HuH-7 (cell line): ENCODE measurements at regions not wholly inside any gene's neighbourhood (a gene's known extent, or its start where the extent isn't known, plus 50 kb on each side); places are given as distances from the start of the nearest gene placed in this dataset.
A peak's percentile ranks its signal among the peaks of the same experiment; 100 is the strongest.
"Not testable (repeated sequence)": the region's sequence is repeated elsewhere in the genome, so short reads cannot be mapped to it uniquely, and the experiment has no call there.

Experiments used
- DNase-seq: peaks from one replicate; pipeline ENCODE4 v3.0.0; 2011; ENCODE audit warnings: low spot score

DNA sequence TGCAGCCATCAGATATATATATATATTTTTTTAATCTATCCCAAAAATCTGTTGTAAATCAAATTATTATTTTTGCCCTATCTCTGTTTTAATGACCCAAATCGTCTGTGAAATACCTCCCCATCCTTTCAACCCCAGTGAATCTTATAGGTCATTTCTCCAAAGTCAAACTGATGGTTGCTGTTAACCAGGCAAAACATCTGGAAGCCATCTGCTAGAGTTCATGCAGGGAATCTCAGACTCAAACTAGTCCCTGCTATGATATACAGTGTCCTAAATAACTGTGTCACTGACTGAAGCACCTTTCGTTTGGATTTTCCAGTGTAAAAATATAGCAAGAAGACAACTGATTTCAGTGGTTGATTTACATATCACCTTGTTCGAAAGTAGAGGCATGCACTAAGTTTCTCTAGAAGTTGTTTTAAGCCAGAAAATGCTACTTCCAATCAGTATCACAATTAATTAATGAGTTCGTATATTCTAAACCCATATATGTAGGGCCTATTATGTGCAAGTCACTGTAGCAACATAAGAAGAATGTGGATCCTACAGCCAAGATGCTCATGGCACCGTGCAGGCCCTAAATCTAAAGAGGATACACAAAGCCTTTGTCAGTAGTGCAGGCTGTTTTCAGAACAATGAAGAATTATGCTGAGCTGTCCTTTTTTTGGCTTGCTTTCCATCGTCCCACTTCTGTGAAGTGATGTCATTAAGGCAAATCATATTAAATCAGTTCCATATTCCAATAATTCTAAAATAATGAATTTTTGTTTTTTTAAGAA lies 566.0 kb downstream of the STK39 start:
- DNase-seq: no peak

DNA sequence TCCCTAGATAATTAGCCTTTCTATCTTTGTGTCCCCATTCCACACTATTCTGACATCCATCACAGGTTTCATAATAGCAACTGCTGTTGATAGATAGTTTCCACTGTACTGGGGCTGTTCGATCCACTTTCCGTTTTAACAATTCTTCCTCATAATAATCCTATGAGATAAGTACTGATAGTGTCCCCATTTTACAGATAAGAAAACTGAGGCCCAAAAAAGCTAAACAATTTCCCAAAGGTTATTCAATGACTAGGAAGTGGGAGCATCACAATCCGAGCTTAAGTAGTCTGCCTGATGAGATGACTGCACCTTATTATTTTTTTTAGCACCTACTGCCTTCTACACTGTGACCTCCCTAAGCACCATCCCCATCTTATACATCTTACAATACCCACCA lies 569.2 kb downstream of the STK39 start:
- DNase-seq: no peak

DNA sequence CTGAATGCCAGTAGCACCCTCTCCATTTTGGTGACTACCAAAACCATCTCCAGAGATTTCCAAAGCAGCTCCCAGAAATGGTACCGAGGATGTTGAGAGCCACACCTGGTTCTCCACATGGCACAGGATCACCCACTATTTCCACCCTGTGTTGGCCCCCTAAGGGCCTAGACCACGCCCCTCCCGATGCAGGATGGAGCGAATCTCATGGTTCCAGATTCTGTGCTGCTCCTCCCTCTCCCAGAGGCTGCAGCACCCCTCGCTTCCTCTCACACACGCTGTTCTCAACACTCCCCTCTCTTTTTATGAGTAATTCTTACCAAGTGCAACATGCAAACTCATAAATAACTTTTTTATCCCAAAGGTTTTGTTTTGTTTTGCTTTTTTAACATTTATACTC lies 571.5 kb downstream of the STK39 start:
- DNase-seq: no peak

DNA sequence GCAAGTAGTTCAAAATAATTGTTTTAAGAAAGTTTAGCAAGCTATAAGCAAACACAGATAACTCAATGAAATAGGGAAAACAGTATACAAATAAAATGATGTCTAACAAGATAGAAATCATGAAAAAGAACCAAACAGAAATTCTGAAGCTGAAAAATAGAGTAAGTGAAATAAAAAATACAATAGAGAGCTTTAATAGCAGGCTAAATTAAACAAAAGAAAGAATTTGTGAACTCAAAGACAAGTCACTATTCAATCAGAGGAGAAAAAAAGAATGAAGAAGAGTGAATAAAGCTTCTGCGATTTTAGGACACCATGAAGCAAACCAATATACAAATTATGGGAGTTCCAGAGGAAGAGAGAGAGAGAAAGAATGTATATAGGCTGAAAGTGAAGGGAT lies 576.8 kb downstream of the STK39 start:
- no peak for DNase-seq

DNA sequence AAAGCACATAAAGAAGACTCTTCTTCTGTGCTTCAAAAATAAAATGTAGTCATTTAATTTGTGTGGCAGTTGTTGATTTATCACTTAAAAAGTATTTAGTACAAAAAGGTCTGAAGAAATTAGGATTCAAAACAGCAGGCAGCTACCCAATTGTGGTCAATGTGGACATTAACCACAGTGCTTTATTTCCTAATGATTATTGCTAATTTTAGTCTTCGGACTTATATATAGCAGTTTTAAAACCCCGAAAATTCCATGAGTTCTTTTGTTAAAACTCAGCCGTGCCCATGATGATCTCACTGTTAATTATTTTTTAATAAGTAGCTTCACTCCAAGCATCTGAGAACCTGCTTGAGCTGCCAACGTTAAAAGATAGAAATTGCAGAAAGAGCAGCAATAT lies 594.3 kb downstream of the STK39 start:
- no peak for DNase-seq

DNA sequence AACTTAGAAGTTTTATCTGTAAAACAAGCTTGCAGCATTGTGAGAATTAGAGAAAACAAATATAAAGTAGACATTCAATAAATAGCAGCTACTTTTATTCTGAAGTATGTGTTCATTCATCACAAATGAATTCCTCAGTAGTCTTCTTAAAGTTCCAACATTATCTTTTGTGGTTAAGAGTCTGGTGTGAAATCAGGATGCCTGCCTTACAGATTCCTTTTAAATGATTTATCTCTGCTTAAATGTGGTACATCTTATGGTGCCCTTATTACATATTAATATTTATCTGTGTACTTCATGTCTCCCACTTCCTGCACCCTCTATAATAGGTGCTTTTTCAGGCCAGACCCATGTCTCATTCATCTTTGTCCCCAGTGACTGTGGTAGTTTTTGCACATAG lies 595.0 kb downstream of the STK39 start:
- DNase-seq: no peak

DNA sequence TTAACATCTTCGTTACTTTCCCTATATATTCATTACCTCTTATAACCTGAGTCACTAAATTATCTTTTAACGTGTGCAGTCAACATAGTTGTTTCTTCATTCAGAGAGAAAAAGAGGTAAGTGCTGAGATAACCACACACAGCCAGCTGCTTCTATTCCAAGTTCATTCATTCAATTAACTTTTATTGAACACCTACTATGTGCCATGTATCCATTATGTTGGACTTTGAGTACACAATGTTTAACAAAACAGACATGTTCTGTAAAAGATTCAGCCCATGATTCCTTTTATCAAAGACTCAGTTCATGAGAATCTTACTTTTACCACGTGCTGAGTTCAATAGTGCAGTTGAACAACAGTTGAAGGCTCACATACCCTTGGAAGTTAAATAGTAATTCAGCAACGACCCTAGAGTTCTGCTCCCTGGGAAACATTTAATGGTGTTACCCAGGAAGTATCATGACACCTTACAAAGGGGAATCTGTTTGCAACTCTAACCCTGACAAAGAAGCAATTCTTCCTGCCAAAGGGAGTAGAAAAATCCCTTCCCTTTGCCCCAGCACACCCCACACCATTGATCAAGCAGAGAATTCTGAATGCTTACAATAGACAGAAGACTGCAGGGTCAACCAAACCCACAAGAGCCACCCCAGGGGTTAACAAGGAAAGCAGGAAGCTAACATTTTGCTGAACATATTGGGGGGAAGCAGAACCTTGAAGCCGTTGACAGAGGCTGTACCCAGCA lies 595.8 kb downstream of the STK39 start:
- DNase-seq: peak; percentile 10

DNA sequence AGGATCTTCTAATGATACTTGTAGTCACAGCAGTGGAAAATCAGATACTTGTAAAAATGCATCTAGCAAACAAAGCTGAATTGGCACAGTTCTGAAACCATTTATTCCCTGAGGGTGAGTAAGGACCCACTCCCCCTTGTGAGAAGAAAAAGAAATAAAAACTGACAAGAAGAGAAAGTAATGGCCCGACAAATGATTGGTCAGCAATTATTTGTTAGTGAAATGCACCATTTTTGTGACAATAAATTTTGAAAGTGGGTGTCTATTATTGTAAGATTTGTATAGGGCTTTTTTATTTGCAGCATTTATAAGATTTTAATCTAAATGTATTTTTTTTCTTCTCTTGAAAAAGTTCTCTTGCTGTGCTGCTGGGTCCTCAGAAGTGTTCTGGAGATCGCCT lies 600.8 kb downstream of the STK39 start:
- no peak for DNase-seq

DNA sequence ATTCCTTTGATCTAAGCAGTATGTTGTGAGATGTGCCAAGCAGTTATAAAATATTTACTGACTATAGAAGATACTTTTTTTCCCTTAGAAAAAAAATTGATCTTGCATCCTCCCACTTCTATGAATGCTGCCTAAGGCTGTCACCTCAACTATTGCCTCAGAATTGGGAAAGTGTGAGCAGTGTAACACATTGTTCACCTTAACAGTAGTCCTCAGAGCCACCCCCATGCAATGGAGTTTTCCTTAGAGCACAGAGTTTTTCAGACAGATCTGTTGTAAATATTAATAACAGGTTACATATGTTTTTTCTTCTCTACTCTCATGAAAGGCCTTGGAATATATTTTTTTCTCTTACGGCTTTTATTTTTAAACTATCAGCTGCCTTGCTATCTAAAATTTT lies 607.3 kb downstream of the STK39 start:
- DNase-seq: no peak

DNA sequence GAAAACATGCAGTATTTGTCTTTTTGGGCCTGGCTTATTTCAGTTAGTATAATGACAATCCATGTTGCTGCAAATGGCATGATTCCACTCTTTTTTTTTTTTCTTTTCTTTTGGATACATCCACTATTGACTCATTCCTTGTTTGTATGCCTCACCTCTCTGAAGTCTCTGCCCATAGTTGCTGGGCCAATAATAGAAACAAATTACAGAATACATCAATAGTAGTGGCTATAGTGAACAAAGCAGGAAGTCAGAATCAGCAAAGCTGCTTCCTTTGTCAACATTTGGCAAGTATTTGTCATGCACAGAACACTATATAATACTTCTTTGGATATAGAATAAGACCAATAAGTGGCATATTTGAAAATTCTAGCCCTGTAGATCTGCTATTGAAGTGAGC lies 609.7 kb downstream of the STK39 start:
- no peak for DNase-seq

DNA sequence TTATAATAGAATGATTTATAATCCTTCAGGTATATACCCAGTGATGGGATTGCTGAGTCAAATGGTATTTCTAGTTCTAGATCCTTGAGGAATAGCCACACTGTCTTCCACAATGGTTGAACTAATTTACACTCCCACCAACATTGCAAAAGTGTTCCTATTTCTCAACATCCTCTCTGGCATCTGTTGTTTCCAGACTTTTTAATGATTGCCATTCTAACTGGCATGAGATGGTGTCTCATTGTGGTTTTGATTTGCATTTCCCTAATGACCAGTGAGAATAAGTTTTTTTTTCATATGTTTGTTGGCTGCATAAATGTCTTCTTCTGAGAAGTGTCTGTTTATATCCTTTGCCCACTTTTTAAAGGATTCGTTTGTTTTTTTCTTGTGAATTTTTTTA lies 615.1 kb downstream of the STK39 start:
- DNase-seq: not testable (repeated sequence)

DNA sequence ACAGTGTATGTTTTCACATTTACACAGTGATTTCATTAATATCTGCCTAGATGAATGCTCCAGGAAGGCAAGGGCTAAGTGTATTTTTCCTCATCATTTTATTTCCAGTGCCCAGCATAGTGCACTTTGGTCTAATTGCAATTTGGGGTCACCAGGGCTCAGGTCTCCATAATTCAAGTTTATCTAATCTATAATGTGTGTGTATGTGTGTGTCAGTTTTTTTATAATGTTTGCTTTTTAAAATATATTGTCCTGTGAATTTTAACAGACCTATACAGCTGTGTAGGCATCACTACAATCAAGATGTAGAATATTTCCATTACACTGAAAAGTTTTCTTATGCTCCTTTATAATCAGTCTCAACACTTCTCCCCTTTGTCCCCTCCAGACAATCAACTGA lies 620.4 kb downstream of the STK39 start:
- no peak for DNase-seq

DNA sequence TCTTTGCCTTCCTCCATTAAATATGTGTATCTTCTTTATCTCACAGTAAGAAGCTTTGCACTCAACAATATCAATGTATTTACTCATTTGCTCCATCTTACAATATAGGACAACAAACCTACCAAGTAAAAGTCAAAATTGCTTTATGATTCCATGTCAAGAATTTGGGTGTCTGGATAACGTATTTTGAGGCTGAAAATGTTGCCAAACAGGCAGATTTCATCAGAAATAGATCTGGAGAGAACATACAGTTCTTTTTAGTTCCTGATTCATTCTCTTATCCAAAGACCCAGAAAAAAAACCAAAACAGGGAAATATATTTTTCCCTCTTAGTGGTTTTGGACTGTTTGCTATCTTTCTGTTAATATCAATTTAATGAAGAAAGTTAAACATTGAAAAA lies 621.1 kb downstream of the STK39 start:
- DNase-seq: no peak

DNA sequence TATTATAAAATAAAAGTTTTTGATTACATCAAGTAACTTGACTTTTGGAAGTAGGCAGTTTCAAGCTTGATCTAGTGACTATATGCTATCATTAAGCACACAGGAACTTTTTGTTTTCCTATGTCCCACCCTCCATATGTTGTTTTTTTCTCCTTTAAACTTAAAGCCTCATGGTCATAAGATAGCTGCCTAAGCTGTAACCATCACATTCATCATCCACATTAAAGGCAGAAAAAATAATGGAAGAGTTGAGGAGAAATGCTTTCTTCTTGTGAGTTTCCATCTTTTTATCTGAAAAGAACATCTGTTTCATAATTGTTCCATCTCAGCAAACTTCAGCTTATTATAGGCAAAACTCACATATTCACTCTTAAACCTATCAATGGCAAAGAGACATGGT lies 630.4 kb downstream of the STK39 start:
- no peak for DNase-seq

DNA sequence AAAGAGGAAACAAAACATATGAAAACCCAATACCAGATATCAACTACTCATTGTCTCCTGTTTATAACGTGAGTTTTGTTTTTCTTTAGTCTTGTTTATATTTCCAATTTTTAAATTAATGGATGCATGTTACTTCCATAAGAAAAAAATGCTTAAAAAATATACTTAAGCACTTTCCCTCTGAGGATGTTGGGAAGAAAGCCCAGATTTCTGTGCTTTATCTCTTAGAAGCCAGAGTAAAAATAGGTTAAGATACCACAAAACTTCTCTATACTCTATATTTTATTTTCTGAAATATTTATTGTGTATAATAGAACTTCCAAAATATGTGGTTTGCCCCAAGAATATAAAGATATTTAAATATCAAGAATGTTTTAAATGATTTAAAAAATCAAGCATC lies 633.9 kb downstream of the STK39 start:
- DNase-seq: no peak

DNA sequence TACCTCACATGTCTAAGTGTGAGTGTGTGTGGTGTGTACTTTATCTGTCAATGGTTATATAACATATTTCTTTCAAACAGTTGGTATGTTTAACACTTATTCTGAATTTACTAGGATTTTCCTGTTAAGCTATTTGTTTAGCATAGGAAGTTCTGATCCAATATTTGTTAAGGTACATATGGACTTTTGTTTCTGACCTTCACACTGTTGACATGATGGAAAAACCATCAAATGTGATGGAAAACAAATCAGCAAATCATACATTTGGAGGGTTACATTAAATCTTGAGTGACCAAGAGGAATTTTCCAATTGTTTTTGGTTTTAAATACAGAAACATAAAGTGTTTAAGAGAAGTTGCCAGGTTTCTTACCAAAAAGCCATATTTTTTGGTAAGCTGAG lies 638.9 kb downstream of the STK39 start:
- no peak for DNase-seq

DNA sequence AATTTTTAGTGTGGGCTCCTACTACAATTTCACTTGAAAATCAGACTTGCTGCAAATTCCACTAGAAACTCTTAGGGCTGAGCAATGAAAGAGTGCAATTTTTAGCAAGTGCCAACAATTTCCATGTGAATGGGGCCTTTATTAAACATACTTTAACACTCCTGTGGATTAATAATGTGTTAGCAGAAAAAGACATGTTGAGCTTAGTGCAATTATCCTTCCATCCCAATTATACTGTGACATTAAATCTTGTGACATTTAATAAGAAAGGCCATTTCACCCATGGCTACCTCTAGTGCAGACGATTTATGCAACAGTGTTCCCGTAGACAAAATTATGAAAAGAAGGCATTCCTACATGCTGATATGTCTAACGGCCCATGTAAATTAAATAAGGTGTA lies 639.7 kb downstream of the STK39 start:
- DNase-seq: no peak

DNA sequence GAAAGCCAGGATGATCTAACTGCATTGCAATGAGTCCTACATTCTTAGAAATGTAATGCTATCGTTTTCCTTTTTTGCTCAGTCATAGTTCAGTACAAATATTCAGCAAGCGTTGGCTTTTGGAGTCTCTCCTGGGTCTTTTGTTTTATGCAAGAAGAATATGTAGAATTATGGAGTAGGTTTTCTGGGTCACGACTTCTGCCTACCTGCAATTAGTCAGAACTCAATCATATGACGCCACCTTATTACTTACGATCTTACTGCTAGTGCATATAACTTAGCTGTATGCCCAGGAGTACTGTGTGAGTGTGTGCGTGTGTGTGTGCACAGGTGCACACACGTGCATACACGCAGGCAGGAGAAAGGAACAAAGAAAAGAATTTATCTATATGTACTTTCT lies 640.2 kb downstream of the STK39 start:
- no peak for DNase-seq

DNA sequence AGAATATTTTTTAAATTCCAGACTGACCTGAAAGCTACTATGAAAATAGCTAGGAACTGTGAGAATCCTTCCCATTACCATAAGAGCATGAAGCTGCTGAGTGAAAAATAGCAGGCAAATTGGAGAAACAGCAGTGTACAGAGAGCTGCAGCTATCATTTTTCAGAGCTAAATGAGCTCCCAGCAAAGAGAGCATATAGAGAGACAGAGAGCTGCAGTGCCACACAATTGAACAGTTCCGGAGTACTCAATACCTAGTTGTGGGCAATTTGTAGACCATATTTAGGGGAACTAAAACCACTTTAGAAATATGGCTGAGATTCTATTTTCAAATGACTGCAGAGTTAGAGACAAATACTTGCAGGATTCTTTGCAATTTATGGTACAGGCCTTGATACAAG lies 645.3 kb downstream of the STK39 start:
- no peak for DNase-seq

DNA sequence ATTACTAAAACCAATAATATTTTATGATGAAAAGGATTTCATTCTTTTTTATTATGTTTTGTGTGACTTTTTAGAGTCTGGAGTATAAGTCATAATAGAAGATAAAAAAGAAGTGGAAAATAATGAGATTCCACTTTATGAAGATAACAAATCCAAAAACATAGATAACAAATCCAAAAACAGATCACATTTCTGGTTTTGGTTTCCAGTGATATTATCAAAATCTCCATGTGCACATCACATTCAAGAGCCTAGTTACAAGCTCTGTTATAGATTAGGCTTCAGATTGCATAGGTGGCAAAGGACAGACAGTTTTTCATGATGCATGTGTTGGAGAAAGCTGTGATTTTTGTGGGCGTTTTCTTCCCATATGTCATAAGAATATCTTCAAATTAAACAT lies 648.2 kb downstream of the STK39 start:
- no peak for DNase-seq

DNA sequence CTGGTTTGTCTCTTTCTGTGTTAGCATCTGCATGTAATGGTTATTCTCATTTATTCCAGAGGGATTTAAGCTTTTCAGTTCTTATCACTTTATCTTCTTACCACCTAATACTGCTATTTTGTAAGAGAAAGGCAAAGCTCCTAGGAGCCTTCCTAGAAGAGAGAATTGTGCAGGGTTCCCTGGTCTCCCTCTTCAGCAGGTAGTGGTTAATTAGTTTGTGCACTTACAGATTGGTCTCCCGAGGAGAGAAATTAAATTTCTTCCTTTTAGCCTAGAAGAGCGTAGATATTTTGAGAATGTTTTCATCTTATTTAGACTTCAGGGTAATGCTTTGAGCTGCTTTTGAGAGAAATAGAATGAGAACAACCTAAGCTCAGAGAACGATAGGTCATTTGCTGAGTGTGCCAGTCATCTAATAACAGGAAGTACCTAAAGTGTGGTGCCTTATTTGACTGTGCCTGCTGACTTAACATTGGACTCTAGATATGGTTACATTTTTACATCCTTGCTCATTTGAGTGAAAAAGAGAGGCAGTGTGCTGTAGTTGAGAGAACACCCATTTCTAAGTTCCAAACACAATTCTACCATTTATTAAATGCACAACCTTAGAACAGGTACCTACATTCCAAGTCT lies 651.4 kb downstream of the STK39 start:
- no peak for DNase-seq

DNA sequence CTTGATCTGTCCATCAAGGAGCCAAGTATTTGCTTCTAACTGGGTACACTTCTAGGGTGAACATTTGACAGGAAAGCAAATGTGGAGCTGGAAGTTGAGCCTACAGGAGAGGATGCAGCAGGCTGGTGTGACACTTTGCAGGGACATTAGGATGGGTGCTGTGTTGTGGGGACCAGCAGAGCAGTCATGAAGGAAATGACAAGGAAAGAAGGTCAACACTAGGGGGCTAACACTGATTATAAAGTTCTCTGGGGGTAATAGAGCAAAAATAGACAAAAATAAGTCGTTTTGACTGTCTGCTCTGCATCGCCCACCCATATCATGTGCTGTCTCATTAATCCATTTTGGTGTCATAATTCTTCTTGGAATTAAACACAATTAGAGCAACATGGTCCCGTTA lies 652.4 kb downstream of the STK39 start:
- no peak for DNase-seq

DNA sequence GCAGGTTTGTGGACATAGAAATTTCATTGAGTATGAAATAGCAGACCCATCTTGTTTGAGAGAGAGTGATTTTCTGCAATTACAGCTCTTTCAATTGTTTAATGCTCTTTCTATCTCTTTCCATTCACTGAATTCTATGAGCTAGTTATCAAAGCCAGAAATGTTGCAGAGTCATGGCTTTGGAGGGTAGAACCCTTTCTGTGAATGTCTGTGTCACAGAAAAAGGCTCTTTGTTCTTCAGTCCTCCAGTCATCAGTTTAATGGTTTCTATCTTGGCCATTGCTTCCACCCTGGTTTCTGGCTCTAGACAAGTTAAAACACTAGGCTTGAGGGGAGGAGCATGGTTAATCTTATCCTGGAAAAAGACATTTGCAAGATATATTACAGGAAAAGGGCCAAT lies 655.0 kb downstream of the STK39 start:
- no peak for DNase-seq
